B cell (primary cell): ENCODE measurements at regions not wholly inside any gene's neighbourhood (a gene's known extent, or its start where the extent isn't known, plus 50 kb on each side); places are given as distances from the start of the nearest gene placed in this dataset.
"Not testable (repeated sequence)": the region's sequence is repeated elsewhere in the genome, so short reads cannot be mapped to it uniquely, and the experiment has no call there.

Experiments used
- ATAC-seq: fragments of 200-7000 bp; cut with Tn5 transposase; one replicate; pipeline ENCODE4 v1.10.0; 2021; ENCODE audit warnings: low read depth, mild to moderate bottlenecking, moderate number of reproducible peaks, moderate library complexity
- CTCF ChIA-PET: fragments of 350-600 bp; sonication (Branson Sonifier 250); formaldehyde crosslinking; loops from one replicate; lab custom pipeline; 2021; ENCODE audit warnings: antibody characterized with exemption, inconsistent platforms; lab: Charles Lee
- POLR2A ChIA-PET: fragments of 350-600 bp; sonication (Branson Sonifier 250); formaldehyde crosslinking; loops from one replicate; lab custom pipeline; 2021; ENCODE audit warnings: antibody characterized with exemption; lab: Charles Lee
- DNase-seq: peaks from one replicate; pipeline ENCODE4 v3.0.0; 2013
- H2AFZ ChIP-seq: 2 replicates; pipeline ENCODE4 v1.6.1; 2012; ENCODE audit warnings: mild to moderate bottlenecking, low read depth, low read length; ENCODE audit not compliant: insufficient read depth, poor library complexity, severe bottlenecking
- H3K27ac ChIP-seq, 2 donors: 1 replicate in 1 of 2; 2 replicates in 1 of 2; pipeline ENCODE4 v1.5.1; 2012 to 2013; ENCODE audit warnings: low read length in 2 of 2, mild to moderate bottlenecking in 2 of 2, moderate library complexity in 1 of 2
- H3K27me3 ChIP-seq, 4 experiments: fragments of 200-600 bp in 1 of 4; sonication (generic) in 1 of 4; replicated peaks in 1 of 4; 1 replicate in 2 of 4; 2 replicates in 2 of 4; pipeline versions ENCODE4 v1.6.1 to v1.7.0; 2013 to 2016; ENCODE audit warnings: low read length in 3 of 4, mild to moderate bottlenecking in 2 of 4, mixed read lengths in 1 of 4, moderate library complexity in 1 of 4; ENCODE audit not compliant: insufficient read depth in 4 of 4, control insufficient read depth in 3 of 4; ENCODE audit errors: control extremely low read depth in 1 of 4
- H3K36me3 ChIP-seq, 2 experiments: replicated peaks in 1 of 2; 1 replicate in 1 of 2; 2 replicates in 1 of 2; pipeline versions ENCODE4 v1.6.1 to v1.7.1; 2013; ENCODE audit warnings: low read length in 1 of 2; ENCODE audit not compliant: insufficient read depth in 2 of 2, control insufficient read depth in 1 of 2; ENCODE audit errors: control extremely low read depth in 1 of 2, extremely low read depth in 1 of 2
- H3K4me1 ChIP-seq, 2 donors: fragments of 200-600 bp in 1 of 2; sonication (generic) in 1 of 2; 1 replicate in 1 of 2; 2 replicates in 1 of 2; pipeline versions ENCODE4 v1.5.1 to v1.6.1; 2013 to 2017; ENCODE audit warnings: low read length in 2 of 2; ENCODE audit not compliant: control insufficient read depth in 2 of 2, insufficient read depth in 2 of 2
- H3K4me2 ChIP-seq: replicated peaks from 2 replicates; pipeline ENCODE3; 2012; ENCODE audit warnings: mild to moderate bottlenecking, low read depth, low read length; ENCODE audit not compliant: poor library complexity, severe bottlenecking
- H3K4me3 ChIP-seq, 5 experiments: fragments of 200-600 bp in 1 of 5; sonication (generic) in 1 of 5; 1 replicate in 3 of 5; 2 replicates in 2 of 5; pipeline versions ENCODE4 v1.5.1 to v1.7.0; 2011 to 2016; ENCODE audit warnings: low read length in 4 of 5, mild to moderate bottlenecking in 4 of 5, low read depth in 2 of 5, control low read depth in 1 of 5, moderate library complexity in 1 of 5; ENCODE audit not compliant: insufficient read depth in 1 of 5; ENCODE audit errors: control extremely low read depth in 1 of 5, extremely low read depth in 1 of 5
- H3K79me2 ChIP-seq: fragments of 200-600 bp; sonication (generic); one replicate; pipeline ENCODE4 v1.6.0; 2016; ENCODE audit warnings: low read length; ENCODE audit not compliant: control insufficient read depth, insufficient read depth
- H3K9ac ChIP-seq: fragments of 200-600 bp; sonication (generic); 2 replicates; pipeline ENCODE4 v1.6.1; 2017; ENCODE audit warnings: mild to moderate bottlenecking, low read length, moderate library complexity
- H3K9me3 ChIP-seq, 3 donors: one replicate each; pipeline versions ENCODE4 v1.6.1 to v1.7.1; 2013; ENCODE audit warnings: low read length in 2 of 3; ENCODE audit not compliant: control insufficient read depth in 2 of 3, insufficient read depth in 1 of 3; ENCODE audit errors: control extremely low read depth in 1 of 3
- H4K20me1 ChIP-seq: 2 replicates; pipeline ENCODE4 v1.6.0; 2012; ENCODE audit warnings: mild to moderate bottlenecking, low read length; ENCODE audit not compliant: insufficient read depth, control insufficient read depth, poor library complexity, severe bottlenecking
- H3K27ac Mint-ChIP-seq: one replicate; pipeline ENCODE4 v1.8.0; 2021; ENCODE audit warnings: mixed read lengths
- H3K27me3 Mint-ChIP-seq: one replicate; pipeline ENCODE4 v1.8.0; 2021; ENCODE audit warnings: mixed read lengths
- H3K4me1 Mint-ChIP-seq: one replicate; pipeline ENCODE4 v1.8.0; 2021; ENCODE audit warnings: mixed read lengths
- H3K4me3 Mint-ChIP-seq: one replicate; pipeline ENCODE4 v1.8.0; 2021; ENCODE audit warnings: mixed read lengths
- H3K9me3 Mint-ChIP-seq: one replicate; pipeline ENCODE4 v1.8.0; 2022; ENCODE audit warnings: mixed read lengths; ENCODE audit not compliant: insufficient read depth
- CTCF ChIP-seq: fragments of 200-600 bp; IDR thresholded peaks from one replicate; pipeline ENCODE4 v1.8.0; 2022; ENCODE audit warnings: antibody characterized with exemption, mild to moderate bottlenecking
- EZH2 ChIP-seq: IDR thresholded peaks from 2 replicates; pipeline ENCODE4 v1.6.1; 2012; ENCODE audit warnings: borderline replicate concordance, low read depth, mild to moderate bottlenecking, moderate library complexity, low read length; ENCODE audit not compliant: insufficient read depth, poor library complexity, severe bottlenecking
- WGBS: methylation state at CpG from one replicate; pipeline ENCODE4 v1.1.5; 2013; ENCODE audit warnings: missing lambda C conversion rate; ENCODE audit not compliant: insufficient coverage; 5-methylcytosine and 5-hydroxymethylcytosine counted together
- intact Hi-C: fragments of 100-400 bp; cut with micrococcal nuclease; formaldehyde crosslinking; loops from one replicate; pipeline ENCODE4 v1.10.0; 2022

GRCh38 chr21:9774347-9774746 is 747.0 kb upstream of the TPTE start:
- Histone ChIP-seq H3K9me3 (peaks cover 0 to 55% (median 7%) of the 10 kb centered on the region in 3 donors), H3K27me3 (no peaks in the 10 kb centered on the region), H3K4me1 (no peaks in the 10 kb centered on the region), H3K36me3 (no peaks in the 10 kb centered on the region), H3K4me2 (no peak overlapping the region), H3K4me3 (no peak overlapping the region), H3K9ac (no peak overlapping the region), H3K27ac (no peak overlapping the region), H3K79me2 (no peaks in the 10 kb centered on the region), H4K20me1 (no peaks in the 10 kb centered on the region), H2AFZ (no peak overlapping the region)
- H3K4me3 Mint-ChIP-seq = no peak overlapping the region
- WGBS = 68% methylated on average over 7 of the region's 9 CpGs
- H3K27ac Mint-ChIP-seq = no peak overlapping the region
- H3K27me3 Mint-ChIP-seq = no peaks in the 10 kb centered on the region
- DNase-seq = no peak
- POLR2A ChIA-PET = no interaction called here
- intact Hi-C loops = no loop called here
- peaks cover 21% of the 10 kb centered on the region for H3K9me3 Mint-ChIP-seq
- no peak for ATAC-seq
- CTCF ChIA-PET = no interaction called here
- H3K4me1 Mint-ChIP-seq = no peaks in the 10 kb centered on the region
- TF ChIP-seq CTCF (no peak), EZH2 (no peak)

DNA sequence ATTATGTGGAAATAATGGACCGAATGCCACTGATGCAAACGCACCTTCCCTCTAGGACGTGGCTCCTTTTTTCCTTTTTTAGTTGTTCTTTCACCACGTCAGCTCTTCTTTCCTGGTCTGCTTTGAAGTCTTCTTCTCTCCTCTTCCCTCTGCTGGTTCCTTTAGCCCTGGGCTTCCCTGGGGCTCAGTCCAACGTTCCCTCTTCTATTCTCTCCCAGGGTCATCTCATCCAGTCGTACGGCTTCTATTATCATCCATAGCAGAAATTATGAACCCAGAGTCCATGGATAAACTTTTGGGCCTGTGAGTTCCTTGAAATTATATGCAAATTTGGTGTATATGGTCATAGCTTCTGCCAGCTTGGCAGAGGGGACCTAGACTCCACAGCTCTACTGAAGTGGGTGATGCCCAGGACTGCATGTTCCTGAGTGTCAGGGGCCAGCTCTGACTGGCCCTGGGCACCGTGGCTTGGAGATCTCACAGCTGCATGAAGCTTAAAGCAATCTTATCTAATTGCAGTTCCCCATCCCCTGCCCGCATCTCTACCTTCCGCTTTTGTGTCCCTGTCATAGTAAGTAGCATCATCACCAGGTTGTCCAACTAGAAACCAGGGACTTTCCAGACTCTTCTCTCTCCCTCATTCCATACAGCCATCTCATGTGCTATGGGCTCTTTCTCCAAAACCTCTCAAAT is 746.3 kb upstream of the TPTE start:
- H3K4me2 ChIP-seq, ATAC-seq, CTCF ChIA-PET, DNase-seq, H3K27me3 ChIP-seq, H3K4me3 ChIP-seq, H3K4me1 Mint-ChIP-seq, H2AFZ ChIP-seq, H3K4me1 ChIP-seq, H4K20me1 ChIP-seq, H3K9ac ChIP-seq, H3K79me2 ChIP-seq, H3K27ac ChIP-seq, H3K36me3 ChIP-seq, intact Hi-C loops, H3K27ac Mint-ChIP-seq, H3K4me3 Mint-ChIP-seq, H3K27me3 Mint-ChIP-seq, POLR2A ChIA-PET: not testable (repeated sequence)
- H3K9me3 ChIP-seq = peaks cover 0 to 54% (median 7%) of the 10 kb centered on the region in 3 donors
- H3K9me3 Mint-ChIP-seq = peaks cover 23% of the 10 kb centered on the region
- WGBS = 71% methylated on average over 7 of the region's 10 CpGs

- WGBS = 78% methylated on average over 7 of the region's 8 CpGs
- H3K36me3 ChIP-seq, DNase-seq, H3K4me1 ChIP-seq, H2AFZ ChIP-seq, H3K4me2 ChIP-seq, H3K4me1 Mint-ChIP-seq, H3K27me3 Mint-ChIP-seq, CTCF ChIA-PET, H4K20me1 ChIP-seq, H3K4me3 ChIP-seq, ATAC-seq, H3K27ac Mint-ChIP-seq, H3K79me2 ChIP-seq, H3K27ac ChIP-seq, POLR2A ChIA-PET, intact Hi-C loops, H3K4me3 Mint-ChIP-seq, H3K27me3 ChIP-seq, H3K9ac ChIP-seq: not testable (repeated sequence)
- H3K9me3 Mint-ChIP-seq = peaks cover 23% of the 10 kb centered on the region
- peaks cover 1 to 45% (median 9%) of the 10 kb centered on the region in 3 donors for H3K9me3 ChIP-seq
These were observed 745.5 kb upstream of the TPTE start for GRCh38 chr21:9775877-9776276.
